H1 (cell line): ENCODE measurements at regions not wholly inside any gene's neighbourhood (a gene's known extent, or its start where the extent isn't known, plus 50 kb on each side); places are given as distances from the start of the nearest gene placed in this dataset.

Source experiments
- CTCF ChIA-PET: fragments of 300-600 bp; sonication (Branson Sonifier 250); formaldehyde crosslinking; loops from one replicate; lab custom pipeline; 2021; ENCODE audit not compliant: partially characterized antibody; lab: Charles Lee
- POLR2A ChIA-PET: fragments of 300-600 bp; sonication (Branson Sonifier 250); formaldehyde crosslinking; loops from one replicate; lab custom pipeline; 2021; ENCODE audit warnings: inconsistent platforms; ENCODE audit not compliant: partially characterized antibody; lab: Charles Lee
- DNase-seq, 2 experiments: peaks; one replicate each; pipeline versions ENCODE4 v3.0.0 to v3.0.0-alpha.2; 2010 to 2022; ENCODE audit warnings: low spot score in 2 of 2, low read depth in 1 of 2, mixed read lengths in 1 of 2
- FAIRE-seq: peaks from 2 replicates; lab custom pipeline; 2011; peaks lifted over from hg19 to GRCh38; lab: Jason Lieb, UNC
- H2AFZ ChIP-seq: 2 replicates; pipeline ENCODE4 v1.8.1; 2012; ENCODE audit warnings: low read length, inconsistent platforms
- H2AK5ac ChIP-seq: 2 replicates; pipeline ENCODE4 v1.6.1; 2013; ENCODE audit warnings: low read depth, low read length
- H2BK120ac ChIP-seq: replicated peaks from 2 replicates; pipeline ENCODE3; 2013; ENCODE audit warnings: low read depth, low read length, inconsistent platforms
- H2BK12ac ChIP-seq: 2 replicates; pipeline ENCODE4 v1.6.1; 2013; ENCODE audit warnings: low read depth, low read length
- H2BK15ac ChIP-seq: 2 replicates; pipeline ENCODE4 v1.6.1; 2013; ENCODE audit warnings: low read length
- H2BK20ac ChIP-seq: 2 replicates; pipeline ENCODE4 v1.6.1; 2013; ENCODE audit warnings: low read length
- H2BK5ac ChIP-seq: 2 replicates; pipeline ENCODE4 v1.6.1; 2013; ENCODE audit warnings: low read depth, low read length
- H3K14ac ChIP-seq: 2 replicates; pipeline ENCODE4 v1.6.1; 2013; ENCODE audit warnings: inconsistent platforms; ENCODE audit not compliant: insufficient read length
- H3K18ac ChIP-seq: 2 replicates; pipeline ENCODE4 v1.6.1; 2013; ENCODE audit warnings: low read length; ENCODE audit errors: extremely low read depth
- H3K23ac ChIP-seq: 2 replicates; pipeline ENCODE4 v1.6.1; 2013; ENCODE audit warnings: inconsistent platforms; ENCODE audit not compliant: insufficient read length
- H3K23me2 ChIP-seq: 2 replicates; pipeline ENCODE4 v1.6.1; 2013; ENCODE audit warnings: low read depth, low read length
- H3K27ac ChIP-seq: 2 replicates; pipeline ENCODE4 v1.6.1; 2011; ENCODE audit warnings: low read depth, low read length, inconsistent platforms
- H3K27me3 ChIP-seq, 4 experiments: replicated peaks in 1 of 4; 1 replicate in 1 of 4; 2 replicates in 3 of 4; pipeline versions ENCODE4 v1.6.1 to v1.8.1; 2011 to 2013; ENCODE audit warnings: low read length in 3 of 4, mild to moderate bottlenecking in 3 of 4, inconsistent platforms in 2 of 4, mixed read lengths in 2 of 4, moderate library complexity in 1 of 4; ENCODE audit not compliant: control insufficient read depth in 3 of 4, insufficient read depth in 3 of 4; ENCODE audit errors: extremely low read depth in 1 of 4
- H3K36me3 ChIP-seq, 4 experiments: 2 replicates each; pipeline versions ENCODE4 v1.6.1 to v1.8.1; 2011 to 2013; ENCODE audit warnings: mild to moderate bottlenecking in 4 of 4, low read length in 3 of 4, moderate library complexity in 2 of 4, control low read depth in 1 of 4, inconsistent platforms in 1 of 4; ENCODE audit not compliant: insufficient read depth in 4 of 4, control insufficient read depth in 2 of 4
- H3K4ac ChIP-seq: replicated peaks from 2 replicates; pipeline ENCODE3; 2013; ENCODE audit warnings: low read length, low read depth, mixed read lengths, inconsistent platforms; ENCODE audit not compliant: insufficient read length
- H3K4me1 ChIP-seq, 4 experiments: replicated peaks in 1 of 4; 1 replicate in 1 of 4; 2 replicates in 3 of 4; pipeline versions ENCODE4 v1.6.1 to v1.8.1; 2011 to 2013; ENCODE audit warnings: low read length in 3 of 4, inconsistent platforms in 2 of 4, mixed read lengths in 1 of 4; ENCODE audit not compliant: insufficient read depth in 4 of 4, control insufficient read depth in 3 of 4
- H3K4me2 ChIP-seq, 2 experiments: 2 replicates each; pipeline versions ENCODE4 v1.6.1 to v1.8.1; 2011 to 2013; ENCODE audit warnings: low read depth in 2 of 2, low read length in 2 of 2, control low read depth in 1 of 2, inconsistent platforms in 1 of 2, mild to moderate bottlenecking in 1 of 2; ENCODE audit not compliant: insufficient read depth in 1 of 2
- H3K4me3 ChIP-seq, 4 experiments: fragments of 200-600, 300-600 bp in 1 of 4; sonication (generic), shearing (Covaris generic), sonication (Bioruptor Twin) in 1 of 4; 2 replicates each; pipeline versions ENCODE4 v1.5.1 to v1.8.1; 2011 to 2016; ENCODE audit warnings: low read length in 4 of 4, low read depth in 3 of 4, control low read depth in 2 of 4, inconsistent platforms in 2 of 4, mild to moderate bottlenecking in 2 of 4, mixed read lengths in 1 of 4, moderate library complexity in 1 of 4; ENCODE audit not compliant: insufficient read depth in 2 of 4; ENCODE audit errors: extremely low read depth in 1 of 4
- H3K56ac ChIP-seq: replicated peaks from 2 replicates; pipeline ENCODE3; 2013; ENCODE audit warnings: low read depth, mild to moderate bottlenecking, mixed read lengths, low read length, inconsistent platforms; ENCODE audit not compliant: insufficient read length
- H3K79me1 ChIP-seq: 2 replicates; pipeline ENCODE4 v1.6.1; 2013; ENCODE audit warnings: low read depth, low read length, control low read depth
- H3K79me2 ChIP-seq, 2 experiments: 2 replicates each; pipeline versions ENCODE4 v1.6.1 to v1.8.1; 2012 to 2013; ENCODE audit warnings: low read length in 2 of 2, mild to moderate bottlenecking in 2 of 2, inconsistent platforms in 1 of 2; ENCODE audit not compliant: insufficient read depth in 2 of 2, control insufficient read depth in 1 of 2
- H3K9ac ChIP-seq, 4 experiments: replicated peaks in 1 of 4; 1 replicate in 1 of 4; 2 replicates in 3 of 4; pipeline versions ENCODE4 v1.6.1 to v1.8.1; 2011 to 2013; ENCODE audit warnings: low read depth in 3 of 4, low read length in 3 of 4, control low read depth in 2 of 4, mild to moderate bottlenecking in 2 of 4, moderate library complexity in 2 of 4, inconsistent platforms in 1 of 4; ENCODE audit errors: extremely low read depth in 1 of 4
- H3K9me3 ChIP-seq, 2 experiments: 2 replicates each; pipeline versions ENCODE4 v1.6.1 to v1.8.1; 2012 to 2013; ENCODE audit warnings: mild to moderate bottlenecking in 2 of 2, moderate library complexity in 2 of 2, control low read depth in 1 of 2, inconsistent platforms in 1 of 2, low read depth in 1 of 2, low read length in 1 of 2, mixed read lengths in 1 of 2; ENCODE audit not compliant: insufficient read depth in 2 of 2
- H4K20me1 ChIP-seq, 2 experiments: replicated peaks in 1 of 2; 2 replicates each; pipeline versions ENCODE3 to v1.8.1; 2011 to 2013; ENCODE audit warnings: inconsistent platforms in 2 of 2, low read length in 2 of 2, mild to moderate bottlenecking in 1 of 2; ENCODE audit not compliant: insufficient read depth in 2 of 2, control insufficient read depth in 1 of 2
- H4K5ac ChIP-seq: 2 replicates; pipeline ENCODE4 v1.6.1; 2013; ENCODE audit warnings: low read length, low read depth, mixed read lengths, inconsistent platforms; ENCODE audit not compliant: insufficient read length
- H4K8ac ChIP-seq: 2 replicates; pipeline ENCODE4 v1.8.0; 2013; ENCODE audit warnings: mild to moderate bottlenecking, moderate library complexity, low read length, inconsistent platforms; ENCODE audit not compliant: insufficient read depth; ENCODE audit errors: extremely low read depth
- H4K91ac ChIP-seq: replicated peaks from 2 replicates; pipeline ENCODE3; 2013; ENCODE audit warnings: low read length, mixed read lengths, inconsistent platforms; ENCODE audit not compliant: insufficient read length
- BCL11A ChIP-seq, 2 experiments: IDR thresholded peaks; one replicate each; pipeline ENCODE4 v1.6.1; 2011; ENCODE audit warnings: low read depth in 2 of 2, low read length in 2 of 2, mild to moderate bottlenecking in 2 of 2
- CHD1 ChIP-seq: IDR thresholded peaks from 2 replicates; pipeline ENCODE4 v1.6.1; 2012; ENCODE audit warnings: low read depth, low read length, improper control_type of control experiment
- CHD2 ChIP-seq: IDR thresholded peaks from 2 replicates; pipeline ENCODE4 v1.6.1; 2012; ENCODE audit warnings: low read length, improper control_type of control experiment
- EP300 ChIP-seq, 2 experiments: IDR thresholded peaks; 1 replicate in 1 of 2; 2 replicates in 1 of 2; pipeline ENCODE4 v1.6.1; 2011 to 2012; ENCODE audit warnings: low read depth in 2 of 2, low read length in 2 of 2, mild to moderate bottlenecking in 2 of 2, borderline replicate concordance in 1 of 2, inconsistent platforms in 1 of 2, moderate library complexity in 1 of 2
- HDAC6 ChIP-seq: IDR thresholded peaks from one replicate; pipeline ENCODE4 v1.7.1; 2012; ENCODE audit warnings: low read depth, mild to moderate bottlenecking, inconsistent platforms, low read length, moderate library complexity
- KDM5A ChIP-seq: fragments of 200-600 bp; IDR thresholded peaks from 2 replicates; pipeline ENCODE4 v1.7.1; 2012; ENCODE audit warnings: mild to moderate bottlenecking, low read length, inconsistent platforms, mixed read lengths
- RFX5 ChIP-seq: IDR thresholded peaks from 2 replicates; pipeline ENCODE4 v1.6.1; 2011; ENCODE audit warnings: low read depth, low read length, improper control_type of control experiment, borderline replicate concordance
- SP2 ChIP-seq: IDR thresholded peaks from 2 replicates; pipeline ENCODE4 v1.6.1; 2012; ENCODE audit warnings: mild to moderate bottlenecking, low read length, inconsistent platforms
- TAF1 ChIP-seq: IDR thresholded peaks from 2 replicates; pipeline ENCODE4 v1.6.1; 2011; ENCODE audit warnings: mild to moderate bottlenecking, low read depth, low read length
- TAF7 ChIP-seq: optimal IDR thresholded peaks from 2 replicates; pipeline ENCODE3; 2011; ENCODE audit warnings: low read depth, mild to moderate bottlenecking, inconsistent platforms, low read length, moderate library complexity, borderline replicate concordance
- WGBS, 2 experiments: shearing (Covaris generic) in 1 of 2; methylation state at CpG; one replicate each; pipeline versions ENCODE4 v1.1.6 to v1.1.7; 2013 to 2015; ENCODE audit warnings: low lambda C conversion rate in 2 of 2, mixed read lengths in 2 of 2, inconsistent platforms in 1 of 2, low coverage in 1 of 2, missing lambda C conversion rate in 1 of 2; ENCODE audit not compliant: insufficient replicate concordance in 2 of 2, insufficient coverage in 1 of 2, insufficient read length in 1 of 2; ENCODE audit errors: extremely low coverage in 1 of 2, missing lambda C conversion rate in 1 of 2; 5-methylcytosine and 5-hydroxymethylcytosine counted together

- Histone ChIP-seq H4K8ac (no peak overlapping the region), H3K4ac (no peak overlapping the region), H3K18ac (no peak overlapping the region), H2BK15ac (no peak overlapping the region), H2BK5ac (no peak overlapping the region), H2AK5ac (no peak overlapping the region), H3K79me2 (no peaks in the 10 kb centered on the region), H3K4me2 (no peak overlapping the region), H4K20me1 (no peaks in the 10 kb centered on the region), H3K23ac (no peak overlapping the region), H4K5ac (no peak overlapping the region), H3K79me1 (no peaks in the 10 kb centered on the region), H2BK120ac (no peak overlapping the region), H2AFZ (no peak overlapping the region), H3K9me3 (no peaks in the 10 kb centered on the region), H2BK20ac (no peak overlapping the region), H4K91ac (no peak overlapping the region), H3K27me3 (peaks cover 0 to 1% (median 0%) of the 10 kb centered on the region in 4 experiments; a peak in 1 of 7 replicates), H3K4me3 (no peak overlapping the region), H3K27ac (no peak overlapping the region), H3K14ac (no peak overlapping the region), H3K4me1 (no peaks in the 10 kb centered on the region), H3K9ac (no peak overlapping the region), H3K36me3 (no peaks in the 10 kb centered on the region), H3K56ac (no peak overlapping the region), H2BK12ac (no peak overlapping the region), H3K23me2 (no peaks in the 10 kb centered on the region)
- POLR2A ChIA-PET: no interaction called here
- no peak for FAIRE-seq
- CTCF ChIA-PET: no interaction called here
- 95% methylated on average over 2 of the region's 2 CpGs; no CpG with 5 or more reads in 1 of the 2 experiments for WGBS, 2 experiments
- no peak for DNase-seq
- TF ChIP-seq CHD1: no peak
- no peak for TF ChIP-seq TAF7
- no peak for TF ChIP-seq CHD2
- TF ChIP-seq RFX5: no peak
- no peak for TF ChIP-seq KDM5A
- no peak for TF ChIP-seq EP300 (IDR thresholded peaks at IDR 0.05; ENCODE audit: borderline replicate concordance in 1 of 2, low read depth in 2 of 2, low read length in 2 of 2)
- TF ChIP-seq SP2: no peak
- no peak for TF ChIP-seq TAF1
- TF ChIP-seq HDAC6: no peak
- TF ChIP-seq BCL11A (IDR thresholded peaks at IDR 0.05; ENCODE audit: low read depth in 2 of 2, low read length in 2 of 2): no peak
These were observed 211.5 kb downstream of the KLF12 start for GRCh38 chr13:73922493-73923393.
